OCI-LY1 (cell line): ENCODE measurements at regions not wholly inside any gene's neighbourhood (a gene's known extent, or its start where the extent isn't known, plus 50 kb on each side); places are given as distances from the start of the nearest gene placed in this dataset.

ENCODE experiments used
- H2AFZ ChIP-seq: fragments of 200-600 bp; sonication (generic), shearing (Covaris generic); 2 replicates; pipeline ENCODE4 v1.6.0; 2014; ENCODE audit warnings: antibody characterized with exemption, mild to moderate bottlenecking, low read length
- H3F3A ChIP-seq: fragments of 200-600 bp; sonication (generic), shearing (Covaris generic); 2 replicates; pipeline ENCODE4 v1.6.0; 2014; ENCODE audit warnings: mild to moderate bottlenecking, antibody characterized with exemption, low read length, moderate library complexity; ENCODE audit not compliant: insufficient read depth
- H3K27ac ChIP-seq: fragments of 200-600 bp; sonication (generic); 2 replicates; pipeline ENCODE4 v1.5.1; 2014; ENCODE audit warnings: low read length, mixed run types, mild to moderate bottlenecking, low read depth; ENCODE audit not compliant: poor library complexity, severe bottlenecking
- H3K27me3 ChIP-seq: fragments of 200-600 bp; sonication (generic); 2 replicates; pipeline ENCODE4 v1.6.0; 2014; ENCODE audit warnings: antibody characterized with exemption, mild to moderate bottlenecking, low read length, moderate library complexity; ENCODE audit not compliant: insufficient read depth
- H3K36me3 ChIP-seq: fragments of 200-600 bp; sonication (generic); 2 replicates; pipeline ENCODE4 v1.6.1; 2014; ENCODE audit warnings: mild to moderate bottlenecking, antibody characterized with exemption, low read length, moderate library complexity, mixed read lengths; ENCODE audit not compliant: insufficient read depth
- H3K4me1 ChIP-seq: fragments of 200-600 bp; sonication (generic); 2 replicates; pipeline ENCODE4 v1.5.1; 2014; ENCODE audit warnings: mild to moderate bottlenecking, low read length, moderate library complexity; ENCODE audit not compliant: insufficient read depth, severe bottlenecking
- H3K4me2 ChIP-seq: fragments of 200-600 bp; sonication (generic), shearing (Covaris generic); 2 replicates; pipeline ENCODE4 v1.6.1; 2014; ENCODE audit warnings: low read length
- H3K4me3 ChIP-seq: fragments of 200-600 bp; sonication (generic); 2 replicates; pipeline ENCODE4 v1.5.1; 2014; ENCODE audit warnings: low read length, low read depth, mild to moderate bottlenecking, mixed read lengths; ENCODE audit not compliant: poor library complexity, severe bottlenecking
- H3K79me2 ChIP-seq: fragments of 200-600 bp; shearing (Covaris generic); 2 replicates; pipeline ENCODE4 v1.6.1; 2016; ENCODE audit warnings: mixed run types, low read length, mixed read lengths; ENCODE audit not compliant: insufficient read depth
- H3K9ac ChIP-seq: fragments of 200-600 bp; sonication (generic), shearing (Covaris generic); 2 replicates; pipeline ENCODE4 v1.6.1; 2014; ENCODE audit warnings: mild to moderate bottlenecking, low read length, mixed read lengths
- H3K9me2 ChIP-seq: fragments of 200-600 bp; sonication (generic), shearing (Covaris generic); 2 replicates; pipeline ENCODE4 v1.6.1; 2014; ENCODE audit warnings: low read depth, mild to moderate bottlenecking, low read length, mixed read lengths
- H3K9me3 ChIP-seq: fragments of 200-600 bp; shearing (Covaris generic); 2 replicates; pipeline ENCODE4 v1.6.1; 2014; ENCODE audit warnings: low read length, mixed read lengths
- H4K20me1 ChIP-seq: fragments of 200-600 bp; sonication (generic), shearing (Covaris generic); 2 replicates; pipeline ENCODE4 v1.6.0; 2016; ENCODE audit warnings: mild to moderate bottlenecking, low read length; ENCODE audit not compliant: insufficient read depth
- CTCF ChIP-seq: fragments of 200-600 bp; sonication (generic), shearing (Covaris generic); IDR thresholded peaks from 2 replicates; pipeline ENCODE4 v1.5.1; 2017; ENCODE audit warnings: mild to moderate bottlenecking, antibody characterized with exemption, low read length, moderate library complexity, mixed read lengths
- EZH2 ChIP-seq: fragments of 200-600 bp; sonication (generic), shearing (Covaris generic); IDR thresholded peaks from 2 replicates; pipeline ENCODE4 v1.8.0; 2017; ENCODE audit warnings: borderline replicate concordance, mixed run types, mild to moderate bottlenecking, antibody characterized with exemption, low read length, moderate library complexity, mixed read lengths

GRCh38 chr4:111031001-111031579 is 408.2 kb upstream of the PITX2 start:
- Histone ChIP-seq H3K9ac (no peak overlapping the region), H3K79me2 (no peaks in the 10 kb centered on the region), H3K27me3 (no peaks in the 10 kb centered on the region), H3K36me3 (no peaks in the 10 kb centered on the region), H4K20me1 (no peaks in the 10 kb centered on the region), H3F3A (no peaks in the 10 kb centered on the region), H2AFZ (no peak overlapping the region), H3K9me2 (no peaks in the 10 kb centered on the region), H3K27ac (no peak overlapping the region), H3K4me2 (no peak overlapping the region), H3K4me3 (no peak overlapping the region), H3K4me1 (no peaks in the 10 kb centered on the region), H3K9me3 (no peaks in the 10 kb centered on the region)
- TF ChIP-seq CTCF (no peak), EZH2 (no peak)

GRCh38 chr4:111031596-111031995 is 408.7 kb upstream of the PITX2 start:
- Histone ChIP-seq H3K9ac (no peak overlapping the region), H3K79me2 (no peaks in the 10 kb centered on the region), H3K9me3 (no peaks in the 10 kb centered on the region)

GRCh38 chr4:111037591-111038360 is 414.9 kb upstream of the PITX2 start:
- Histone ChIP-seq H3K27ac (no peak overlapping the region), H3K4me2 (no peak overlapping the region), H3K4me1 (no peaks in the 10 kb centered on the region), H4K20me1 (no peaks in the 10 kb centered on the region), H3K79me2 (no peaks in the 10 kb centered on the region), H3K9me2 (no peaks in the 10 kb centered on the region), H3K27me3 (no peaks in the 10 kb centered on the region), H3K9me3 (no peaks in the 10 kb centered on the region), H3K36me3 (no peaks in the 10 kb centered on the region), H3K4me3 (no peak overlapping the region), H3K9ac (no peak overlapping the region), H3F3A (no peaks in the 10 kb centered on the region), H2AFZ (no peak overlapping the region)
- TF ChIP-seq EZH2 (no peak), CTCF (no peak)

More at GRCh38 chr4:111031596-111031995, 408.7 kb upstream of the PITX2 start:
- Histone ChIP-seq H3K36me3 (no peaks in the 10 kb centered on the region), H3K27me3 (no peaks in the 10 kb centered on the region), H3K4me3 (no peak overlapping the region), H3K4me1 (no peaks in the 10 kb centered on the region), H2AFZ (no peak overlapping the region), H3K4me2 (no peak overlapping the region), H3F3A (no peaks in the 10 kb centered on the region), H4K20me1 (no peaks in the 10 kb centered on the region), H3K27ac (no peak overlapping the region), H3K9me2 (no peaks in the 10 kb centered on the region)
- TF ChIP-seq CTCF (no peak), EZH2 (no peak)
